ENCODE measurements at regions not wholly inside any gene's neighbourhood (a gene's known extent, or its start where the extent isn't known, plus 50 kb on each side); places are given as distances from the start of the nearest gene placed in this dataset.

- TF ChIP-seq, protein P1, sequence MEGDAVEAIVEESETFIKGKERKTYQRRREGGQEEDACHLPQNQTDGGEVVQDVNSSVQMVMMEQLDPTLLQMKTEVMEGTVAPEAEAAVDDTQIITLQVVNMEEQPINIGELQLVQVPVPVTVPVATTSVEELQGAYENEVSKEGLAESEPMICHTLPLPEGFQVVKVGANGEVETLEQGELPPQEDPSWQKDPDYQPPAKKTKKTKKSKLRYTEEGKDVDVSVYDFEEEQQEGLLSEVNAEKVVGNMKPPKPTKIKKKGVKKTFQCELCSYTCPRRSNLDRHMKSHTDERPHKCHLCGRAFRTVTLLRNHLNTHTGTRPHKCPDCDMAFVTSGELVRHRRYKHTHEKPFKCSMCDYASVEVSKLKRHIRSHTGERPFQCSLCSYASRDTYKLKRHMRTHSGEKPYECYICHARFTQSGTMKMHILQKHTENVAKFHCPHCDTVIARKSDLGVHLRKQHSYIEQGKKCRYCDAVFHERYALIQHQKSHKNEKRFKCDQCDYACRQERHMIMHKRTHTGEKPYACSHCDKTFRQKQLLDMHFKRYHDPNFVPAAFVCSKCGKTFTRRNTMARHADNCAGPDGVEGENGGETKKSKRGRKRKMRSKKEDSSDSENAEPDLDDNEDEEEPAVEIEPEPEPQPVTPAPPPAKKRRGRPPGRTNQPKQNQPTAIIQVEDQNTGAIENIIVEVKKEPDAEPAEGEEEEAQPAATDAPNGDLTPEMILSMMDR (IDR thresholded peaks at IDR 0.05): no peak
- TF ChIP-seq POLR2AphosphoS5 (IDR thresholded peaks at IDR 0.05; ENCODE audit: low read depth, low read length) (no peak), SIN3A (IDR thresholded peaks at IDR 0.05; ENCODE audit: borderline replicate concordance, insufficient read depth, low read depth, low read length) (no peak)
- TF ChIP-seq, protein P2, sequence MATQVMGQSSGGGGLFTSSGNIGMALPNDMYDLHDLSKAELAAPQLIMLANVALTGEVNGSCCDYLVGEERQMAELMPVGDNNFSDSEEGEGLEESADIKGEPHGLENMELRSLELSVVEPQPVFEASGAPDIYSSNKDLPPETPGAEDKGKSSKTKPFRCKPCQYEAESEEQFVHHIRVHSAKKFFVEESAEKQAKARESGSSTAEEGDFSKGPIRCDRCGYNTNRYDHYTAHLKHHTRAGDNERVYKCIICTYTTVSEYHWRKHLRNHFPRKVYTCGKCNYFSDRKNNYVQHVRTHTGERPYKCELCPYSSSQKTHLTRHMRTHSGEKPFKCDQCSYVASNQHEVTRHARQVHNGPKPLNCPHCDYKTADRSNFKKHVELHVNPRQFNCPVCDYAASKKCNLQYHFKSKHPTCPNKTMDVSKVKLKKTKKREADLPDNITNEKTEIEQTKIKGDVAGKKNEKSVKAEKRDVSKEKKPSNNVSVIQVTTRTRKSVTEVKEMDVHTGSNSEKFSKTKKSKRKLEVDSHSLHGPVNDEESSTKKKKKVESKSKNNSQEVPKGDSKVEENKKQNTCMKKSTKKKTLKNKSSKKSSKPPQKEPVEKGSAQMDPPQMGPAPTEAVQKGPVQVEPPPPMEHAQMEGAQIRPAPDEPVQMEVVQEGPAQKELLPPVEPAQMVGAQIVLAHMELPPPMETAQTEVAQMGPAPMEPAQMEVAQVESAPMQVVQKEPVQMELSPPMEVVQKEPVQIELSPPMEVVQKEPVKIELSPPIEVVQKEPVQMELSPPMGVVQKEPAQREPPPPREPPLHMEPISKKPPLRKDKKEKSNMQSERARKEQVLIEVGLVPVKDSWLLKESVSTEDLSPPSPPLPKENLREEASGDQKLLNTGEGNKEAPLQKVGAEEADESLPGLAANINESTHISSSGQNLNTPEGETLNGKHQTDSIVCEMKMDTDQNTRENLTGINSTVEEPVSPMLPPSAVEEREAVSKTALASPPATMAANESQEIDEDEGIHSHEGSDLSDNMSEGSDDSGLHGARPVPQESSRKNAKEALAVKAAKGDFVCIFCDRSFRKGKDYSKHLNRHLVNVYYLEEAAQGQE (IDR thresholded peaks at IDR 0.05; ENCODE audit: insufficient read depth in 1 of 2, low read depth in 2 of 2, low read length in 1 of 2): no peak
Measured at GRCh38 chr15:47041301-47041700, 676.0 kb upstream of the SEMA6D start.
